ENCODE measurements at regions not wholly inside any gene's neighbourhood (a gene's known extent, or its start where the extent isn't known, plus 50 kb on each side); places are given as distances from the start of the nearest gene placed in this dataset.
"Not testable (repeated sequence)": the region's sequence is repeated elsewhere in the genome, so short reads cannot be mapped to it uniquely, and the experiment has no call there.

GRCh38 chr4:59537246-59537886, 1662.8 kb upstream of the ADGRL3 start:
- no peaks in the 10 kb centered on the region for H3K36me3 ChIP-seq (ENCODE audit: control insufficient read depth, insufficient read depth, low read length)
- H3K4me1 ChIP-seq (ENCODE audit: control insufficient read depth, insufficient read depth, low read length) = no peaks in the 10 kb centered on the region
- H3K4me3 ChIP-seq (ENCODE audit: low read length) = no peak overlapping the region
- no peak overlapping the region for H3K27ac ChIP-seq (ENCODE audit: low read depth, low read length)
- H3K27me3 ChIP-seq (ENCODE audit: control insufficient read depth, insufficient read depth, low read length) = no peaks in the 10 kb centered on the region
- H3K9ac ChIP-seq (ENCODE audit: low read length) = no peak overlapping the region

- Histone ChIP-seq H3K27ac (ENCODE audit: low read depth, low read length) (no peak overlapping the region), H3K36me3 (ENCODE audit: control insufficient read depth, insufficient read depth, low read length) (no peaks in the 10 kb centered on the region), H3K9ac (ENCODE audit: low read length) (no peak overlapping the region), H3K4me1 (ENCODE audit: control insufficient read depth, insufficient read depth, low read length) (no peaks in the 10 kb centered on the region), H3K4me3 (ENCODE audit: low read length) (no peak overlapping the region), H3K27me3 (ENCODE audit: control insufficient read depth, insufficient read depth, low read length) (no peaks in the 10 kb centered on the region)
Measured at GRCh38 chr4:59539401-59539800, 1660.7 kb upstream of the ADGRL3 start.

GRCh38 chr4:59540311-59540710, 1659.8 kb upstream of the ADGRL3 start:
- H3K9ac ChIP-seq (ENCODE audit: low read length) = no peak overlapping the region
- no peak overlapping the region for H3K27ac ChIP-seq (ENCODE audit: low read depth, low read length)
- H3K4me3 ChIP-seq (ENCODE audit: low read length) = no peak overlapping the region
- H3K4me1 ChIP-seq (ENCODE audit: control insufficient read depth, insufficient read depth, low read length) = no peaks in the 10 kb centered on the region
- H3K27me3 ChIP-seq (ENCODE audit: control insufficient read depth, insufficient read depth, low read length) = no peaks in the 10 kb centered on the region
- H3K36me3 ChIP-seq (ENCODE audit: control insufficient read depth, insufficient read depth, low read length) = no peaks in the 10 kb centered on the region

- no peak overlapping the region for H3K4me3 ChIP-seq (ENCODE audit: low read length)
- H3K27me3 ChIP-seq (ENCODE audit: control insufficient read depth, insufficient read depth, low read length) = no peaks in the 10 kb centered on the region
- H3K27ac ChIP-seq (ENCODE audit: low read depth, low read length) = no peak overlapping the region
- H3K9ac ChIP-seq (ENCODE audit: low read length) = no peak overlapping the region
- H3K36me3 ChIP-seq (ENCODE audit: control insufficient read depth, insufficient read depth, low read length) = no peaks in the 10 kb centered on the region
- H3K4me1 ChIP-seq (ENCODE audit: control insufficient read depth, insufficient read depth, low read length) = no peaks in the 10 kb centered on the region
Measured at GRCh38 chr4:59553063-59553720, 1646.9 kb upstream of the ADGRL3 start.

GRCh38 chr4:59553721-59554091, 1646.4 kb upstream of the ADGRL3 start:
- H3K27me3 ChIP-seq (ENCODE audit: control insufficient read depth, insufficient read depth, low read length) = no peaks in the 10 kb centered on the region
- no peaks in the 10 kb centered on the region for H3K36me3 ChIP-seq (ENCODE audit: control insufficient read depth, insufficient read depth, low read length)
- H3K9ac ChIP-seq (ENCODE audit: low read length) = no peak overlapping the region
- H3K4me1 ChIP-seq (ENCODE audit: control insufficient read depth, insufficient read depth, low read length) = no peaks in the 10 kb centered on the region
- H3K4me3 ChIP-seq (ENCODE audit: low read length) = no peak overlapping the region
- H3K27ac ChIP-seq (ENCODE audit: low read depth, low read length) = no peak overlapping the region

- not testable (repeated sequence) for H3K36me3 ChIP-seq (ENCODE audit: control insufficient read depth, insufficient read depth, low read length); H3K27me3 ChIP-seq (ENCODE audit: control insufficient read depth, insufficient read depth, low read length); H3K27ac ChIP-seq (ENCODE audit: low read depth, low read length); H3K9ac ChIP-seq (ENCODE audit: low read length); H3K4me1 ChIP-seq (ENCODE audit: control insufficient read depth, insufficient read depth, low read length); H3K4me3 ChIP-seq (ENCODE audit: low read length)
Measured at GRCh38 chr4:59556191-59556590, 1643.9 kb upstream of the ADGRL3 start.

GRCh38 chr4:59560141-59560648, 1639.9 kb upstream of the ADGRL3 start:
- H3K9ac ChIP-seq (ENCODE audit: low read length); H3K27me3 ChIP-seq (ENCODE audit: control insufficient read depth, insufficient read depth, low read length); H3K27ac ChIP-seq (ENCODE audit: low read depth, low read length); H3K4me3 ChIP-seq (ENCODE audit: low read length); H3K36me3 ChIP-seq (ENCODE audit: control insufficient read depth, insufficient read depth, low read length); H3K4me1 ChIP-seq (ENCODE audit: control insufficient read depth, insufficient read depth, low read length): not testable (repeated sequence)

GRCh38 chr4:59565836-59566235, 1634.3 kb upstream of the ADGRL3 start:
- no peak overlapping the region for H3K9ac ChIP-seq (ENCODE audit: low read length)
- H3K27me3 ChIP-seq (ENCODE audit: control insufficient read depth, insufficient read depth, low read length) = no peaks in the 10 kb centered on the region
- H3K4me1 ChIP-seq (ENCODE audit: control insufficient read depth, insufficient read depth, low read length) = no peaks in the 10 kb centered on the region
- H3K27ac ChIP-seq (ENCODE audit: low read depth, low read length) = no peak overlapping the region
- no peak overlapping the region for H3K4me3 ChIP-seq (ENCODE audit: low read length)
- H3K36me3 ChIP-seq (ENCODE audit: control insufficient read depth, insufficient read depth, low read length) = no peaks in the 10 kb centered on the region

- Histone ChIP-seq H3K27me3 (ENCODE audit: control insufficient read depth, insufficient read depth, low read length) (no peaks in the 10 kb centered on the region), H3K27ac (ENCODE audit: low read depth, low read length) (no peak overlapping the region), H3K9ac (ENCODE audit: low read length) (no peak overlapping the region), H3K4me1 (ENCODE audit: control insufficient read depth, insufficient read depth, low read length) (no peaks in the 10 kb centered on the region), H3K36me3 (ENCODE audit: control insufficient read depth, insufficient read depth, low read length) (no peaks in the 10 kb centered on the region), H3K4me3 (ENCODE audit: low read length) (no peak overlapping the region)
Measured at GRCh38 chr4:59570860-59571476, 1629.2 kb upstream of the ADGRL3 start.

- H3K36me3 ChIP-seq (ENCODE audit: control insufficient read depth, insufficient read depth, low read length) = no peaks in the 10 kb centered on the region
- H3K4me1 ChIP-seq (ENCODE audit: control insufficient read depth, insufficient read depth, low read length) = no peaks in the 10 kb centered on the region
Measured at GRCh38 chr4:59571805-59572430, 1628.2 kb upstream of the ADGRL3 start.

GRCh38 chr4:59583845-59584568, 1616.1 kb upstream of the ADGRL3 start:
- H3K27me3 ChIP-seq (ENCODE audit: control insufficient read depth, insufficient read depth, low read length) = no peaks in the 10 kb centered on the region
- H3K4me1 ChIP-seq (ENCODE audit: control insufficient read depth, insufficient read depth, low read length) = no peaks in the 10 kb centered on the region
- no peak overlapping the region for H3K9ac ChIP-seq (ENCODE audit: low read length)
- no peak overlapping the region for H3K4me3 ChIP-seq (ENCODE audit: low read length)
- no peaks in the 10 kb centered on the region for H3K36me3 ChIP-seq (ENCODE audit: control insufficient read depth, insufficient read depth, low read length)
- no peak overlapping the region for H3K27ac ChIP-seq (ENCODE audit: low read depth, low read length)

More at GRCh38 chr4:59571805-59572430, 1628.2 kb upstream of the ADGRL3 start:
- Histone ChIP-seq H3K27ac (ENCODE audit: low read depth, low read length) (no peak overlapping the region), H3K4me3 (ENCODE audit: low read length) (no peak overlapping the region), H3K27me3 (ENCODE audit: control insufficient read depth, insufficient read depth, low read length) (no peaks in the 10 kb centered on the region), H3K9ac (ENCODE audit: low read length) (no peak overlapping the region)
